Hematopoietic multipotent progenitor cell treated with erythropoietin and hydrocortisone succinate and interleukin-3 and kit ligand, for 6 days (in vitro differentiated cells): ENCODE measurements at regions not wholly inside any gene's neighbourhood (a gene's known extent, or its start where the extent isn't known, plus 50 kb on each side); places are given as distances from the start of the nearest gene placed in this dataset.
"Not testable (repeated sequence)": the region's sequence is repeated elsewhere in the genome, so short reads cannot be mapped to it uniquely, and the experiment has no call there.

Experiments used
- DNase-seq: peaks from one replicate; pipeline ENCODE4 v3.0.0-alpha.2; 2015

GRCh38 chr5:7105358-7105757 lies 290.6 kb upstream of the ADCY2 start:
- no peak for DNase-seq

DNA sequence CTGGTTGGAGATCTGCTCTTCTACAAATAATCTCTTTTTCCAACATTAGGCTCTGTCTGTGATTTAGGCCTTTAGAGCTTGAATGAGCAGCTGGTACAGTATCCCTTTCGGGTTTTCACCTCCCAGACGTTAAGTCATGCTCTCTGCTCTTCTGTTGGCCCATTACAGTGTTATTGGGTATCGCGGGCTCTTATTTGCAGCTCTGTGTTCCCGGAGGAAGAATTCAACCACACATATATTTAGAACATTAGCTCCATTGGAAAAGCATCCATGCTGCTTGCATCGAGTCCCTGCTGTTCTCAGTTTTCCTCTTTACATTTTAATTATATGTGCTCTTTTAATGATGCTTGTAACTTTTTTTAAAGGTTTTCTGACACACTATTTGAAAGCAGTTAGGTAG lies 278.0 kb upstream of the ADCY2 start:
- DNase-seq, result no peak

GRCh38 chr5:7131680-7132079 lies 264.3 kb upstream of the ADCY2 start:
- DNase-seq, result no peak

- no peak for DNase-seq
Observed at GRCh38 chr5:7146886-7147285, 249.1 kb upstream of the ADCY2 start.

DNA sequence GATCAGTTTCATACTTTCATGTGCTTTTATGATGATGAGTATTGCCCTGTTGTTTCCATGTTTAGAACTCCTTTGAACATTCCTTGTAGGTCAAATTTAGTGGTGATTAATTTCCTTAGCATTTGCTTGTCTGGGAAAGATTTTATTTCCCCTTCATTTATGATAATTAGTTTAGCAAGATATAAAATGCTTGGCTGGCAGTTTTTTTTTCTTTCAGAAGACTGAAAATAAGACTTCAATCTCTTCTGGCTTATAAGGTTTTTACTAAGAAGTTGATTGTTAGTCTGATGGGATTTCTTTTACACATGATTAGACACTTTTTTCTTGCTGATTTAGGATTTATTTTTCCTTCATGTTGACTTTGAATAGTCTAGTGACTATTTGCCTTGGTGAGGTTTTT lies 238.9 kb upstream of the ADCY2 start:
- DNase-seq, result no peak

DNA sequence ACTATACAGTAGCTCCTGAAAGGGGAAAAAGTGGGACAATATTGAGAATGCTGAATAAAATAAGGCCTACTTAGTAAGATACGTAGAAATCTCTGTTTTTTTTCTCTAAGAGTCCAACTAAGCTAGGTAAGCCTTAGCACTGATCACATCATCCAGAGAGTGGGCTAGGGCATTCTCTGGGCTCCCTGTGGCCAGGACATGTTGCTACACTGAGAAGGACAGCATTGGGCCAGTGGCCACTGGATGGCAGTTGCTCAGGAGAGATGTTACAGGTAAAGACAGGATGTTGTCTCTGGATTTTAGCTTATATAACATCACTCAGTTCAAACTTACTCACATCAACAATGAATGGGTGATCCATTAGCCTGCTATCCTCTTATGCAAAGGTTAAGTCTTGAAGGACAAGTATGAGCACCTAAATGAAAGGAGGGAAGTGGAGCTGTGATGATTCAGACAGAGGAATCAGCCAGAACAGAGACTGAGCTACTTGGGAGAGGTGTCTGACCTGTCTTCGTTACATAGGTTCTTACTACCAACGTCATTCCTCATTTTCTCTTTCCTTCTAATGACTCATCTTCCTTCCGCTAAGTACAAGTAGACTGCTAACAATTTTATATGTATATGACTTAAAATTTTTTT lies 226.6 kb upstream of the ADCY2 start:
- DNase-seq, result no peak

DNA sequence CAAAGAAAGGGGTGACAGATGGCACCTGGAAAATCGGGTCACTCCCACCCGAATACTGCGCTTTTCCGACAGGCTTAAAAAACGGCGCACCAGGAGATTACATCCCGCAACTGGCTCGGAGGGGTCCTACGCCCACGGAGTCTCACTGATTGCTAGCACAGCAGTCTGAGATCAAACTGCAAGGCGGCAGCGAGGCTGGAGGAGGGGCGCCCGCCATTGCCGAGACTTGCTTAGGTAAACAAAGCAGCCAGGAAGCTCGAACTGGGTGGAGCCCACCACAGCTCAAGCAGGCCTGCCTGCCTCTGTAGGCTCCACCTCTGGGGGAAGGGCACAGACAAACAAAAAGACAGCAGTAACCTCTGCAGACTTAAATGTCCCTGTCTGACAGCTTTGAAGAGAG lies 225.2 kb upstream of the ADCY2 start:
- DNase-seq, result not testable (repeated sequence)

GRCh38 chr5:7179364-7179763 lies 216.6 kb upstream of the ADCY2 start:
- no peak for DNase-seq

GRCh38 chr5:7181841-7182240 lies 214.1 kb upstream of the ADCY2 start:
- DNase-seq, result no peak

DNA sequence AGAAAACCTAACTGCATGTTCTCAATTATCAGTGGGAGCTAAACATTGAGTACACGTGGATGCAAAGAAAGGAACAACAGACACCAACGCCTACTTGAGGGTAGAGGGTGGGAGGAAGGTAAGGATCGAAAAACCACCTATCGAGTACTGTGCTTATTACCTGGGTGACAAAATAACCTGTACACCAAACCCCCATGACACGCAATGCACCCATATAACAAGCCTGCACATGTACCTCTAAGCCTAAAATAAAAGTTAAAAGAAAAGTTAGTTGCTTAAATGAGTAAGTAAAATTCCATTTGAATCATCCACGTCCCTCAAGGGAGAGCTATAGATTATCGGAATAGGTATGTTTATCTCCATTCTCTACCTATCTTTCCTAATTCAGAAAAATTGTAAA lies 210.2 kb upstream of the ADCY2 start:
- no peak for DNase-seq

- DNase-seq, result no peak
Observed at GRCh38 chr5:7186818-7187217, 209.1 kb upstream of the ADCY2 start.

DNA sequence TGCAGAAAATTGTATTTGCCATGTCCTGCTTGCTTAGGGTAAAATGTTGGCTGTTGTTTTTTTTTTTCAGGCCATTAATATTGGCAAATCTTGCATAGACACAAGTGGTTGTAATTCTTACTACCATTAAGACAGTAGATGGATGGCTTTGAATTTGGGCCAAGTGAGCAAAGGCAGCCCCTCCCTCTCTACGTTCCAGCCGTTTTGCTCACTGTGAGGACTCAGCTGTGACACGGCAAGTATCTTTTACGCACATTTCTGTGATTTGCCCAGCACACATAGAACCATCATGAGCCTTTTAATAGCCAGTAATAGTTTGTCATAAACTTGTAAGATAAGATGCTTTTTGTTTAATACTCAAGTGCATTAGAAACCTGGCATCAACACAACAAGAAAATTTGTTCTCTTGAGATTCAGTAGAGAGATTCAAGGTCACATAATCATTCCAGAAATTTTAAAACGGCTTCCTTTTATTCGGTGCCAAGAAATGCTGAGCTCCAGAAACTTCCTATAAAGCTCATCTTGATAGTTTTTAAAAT lies 205.2 kb upstream of the ADCY2 start:
- DNase-seq, result no peak

DNA sequence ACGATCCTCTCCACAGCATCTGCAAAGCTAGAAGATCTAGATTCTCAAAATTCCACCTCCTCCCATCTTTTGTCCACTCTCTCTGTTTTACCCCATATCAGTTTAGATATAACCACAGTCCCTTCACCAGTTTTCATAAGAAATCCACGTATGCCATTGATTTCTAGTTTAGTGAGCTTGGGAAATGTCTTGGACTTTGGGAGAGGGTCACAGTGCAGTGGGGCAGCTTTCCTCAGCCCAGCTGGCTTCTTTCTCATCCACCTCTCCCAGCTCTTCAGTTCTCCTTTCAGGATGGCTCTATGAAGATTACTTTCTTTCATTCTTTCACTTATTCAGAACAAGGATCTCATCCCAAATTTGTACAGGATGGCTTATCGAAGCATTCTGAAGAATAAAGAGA lies 203.9 kb upstream of the ADCY2 start:
- no peak for DNase-seq

DNA sequence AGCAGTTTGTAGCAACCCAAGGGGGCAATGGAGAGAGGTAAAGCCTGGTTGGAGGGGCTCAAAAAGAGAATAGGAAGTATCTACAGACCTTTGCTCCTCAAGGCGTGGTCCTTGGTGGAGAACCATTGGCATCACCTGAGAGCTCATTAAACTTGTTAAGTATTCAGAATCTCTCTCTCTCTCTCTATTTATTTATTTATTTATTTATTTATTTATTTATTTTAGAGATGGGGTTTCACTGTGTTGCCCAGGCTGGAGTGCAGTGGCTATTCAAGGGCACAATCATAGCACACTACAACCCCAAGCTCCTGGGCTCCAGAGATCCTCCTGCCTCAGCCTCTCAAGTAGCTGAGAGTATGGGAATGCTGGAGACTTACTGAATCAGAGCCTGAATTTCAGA lies 193.1 kb upstream of the ADCY2 start:
- no peak for DNase-seq

GRCh38 chr5:7207979-7208378 lies 188.0 kb upstream of the ADCY2 start:
- no peak for DNase-seq

DNA sequence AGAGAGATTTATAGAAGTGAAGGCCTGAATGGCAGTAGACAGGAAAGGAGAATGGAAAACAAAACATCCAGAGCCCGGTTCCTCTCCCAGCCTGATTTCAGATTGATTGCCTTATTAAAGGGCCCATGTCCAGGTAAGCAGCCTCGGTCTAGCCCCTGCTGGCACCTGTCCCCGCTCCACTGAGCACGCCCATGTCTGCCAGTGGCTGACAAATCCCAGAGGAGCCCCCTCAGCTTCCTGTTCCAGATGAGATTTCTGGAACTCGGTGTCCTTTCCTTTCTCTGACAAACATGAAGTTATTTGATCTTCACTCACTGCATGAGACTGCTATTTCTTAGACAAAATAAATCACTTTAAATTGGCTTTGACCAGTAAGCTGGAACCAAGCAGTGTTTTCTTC lies 187.0 kb upstream of the ADCY2 start:
- no peak for DNase-seq

DNA sequence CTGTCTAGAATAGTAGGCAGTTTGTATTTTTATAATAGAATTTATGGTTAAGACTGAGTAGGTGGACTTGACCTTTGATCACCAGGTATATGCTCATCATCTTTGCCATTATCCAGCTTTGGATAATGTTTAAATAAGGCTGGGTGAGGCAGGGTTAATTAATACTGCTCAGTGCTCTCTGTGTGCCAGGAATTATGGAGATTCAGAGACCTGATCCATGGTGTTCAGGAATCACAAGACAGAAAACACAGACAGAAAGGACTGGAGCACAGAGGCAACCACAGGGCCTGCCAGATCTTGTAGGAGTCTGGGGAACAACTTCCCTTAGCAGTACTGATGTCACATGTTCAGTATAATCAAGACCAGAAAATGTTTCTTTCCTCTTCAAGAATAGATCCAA lies 186.3 kb upstream of the ADCY2 start:
- DNase-seq, result no peak

- no peak for DNase-seq
Observed at GRCh38 chr5:7210549-7210948, 185.4 kb upstream of the ADCY2 start.

GRCh38 chr5:7213525-7213924 lies 182.4 kb upstream of the ADCY2 start:
- DNase-seq, result no peak

DNA sequence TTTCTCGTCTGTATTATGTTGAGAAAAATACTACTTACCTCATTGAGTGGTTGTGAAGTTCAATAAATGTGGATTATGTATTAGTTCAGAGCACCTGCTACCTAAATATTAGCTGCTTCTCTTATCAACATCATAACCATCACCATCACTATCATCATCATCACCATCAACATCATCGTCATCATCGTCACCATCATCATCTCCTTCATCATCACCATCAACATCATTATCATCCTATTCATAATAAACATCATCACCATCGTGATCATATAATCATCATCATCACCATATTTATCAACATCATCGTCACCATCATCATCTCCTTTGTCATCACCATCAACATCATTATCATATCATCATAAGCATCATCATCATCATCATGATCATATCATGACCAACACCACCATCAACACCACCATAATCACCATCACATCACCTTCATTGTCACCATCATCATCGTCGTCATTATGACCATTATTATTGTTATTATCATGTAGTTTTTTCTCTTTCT lies 181.0 kb upstream of the ADCY2 start:
- no peak for DNase-seq

DNA sequence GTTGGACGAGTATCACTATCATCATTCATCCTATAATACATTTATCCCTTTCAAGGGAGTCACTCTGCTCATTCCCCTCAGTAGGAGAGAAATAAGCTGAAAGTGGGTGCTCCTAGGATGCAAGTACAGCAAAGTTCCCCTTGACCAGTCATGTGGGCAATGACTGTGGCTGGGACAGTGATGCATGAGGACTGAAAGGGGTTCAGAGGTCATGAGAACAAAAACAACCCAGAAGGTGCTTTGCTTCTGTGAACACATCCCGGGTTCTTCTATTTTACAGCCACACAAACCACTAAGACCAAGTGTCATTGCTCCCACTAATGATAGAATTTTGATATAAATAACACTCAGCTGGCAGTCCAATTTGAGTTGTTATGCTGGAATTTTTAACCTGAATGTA lies 177.8 kb upstream of the ADCY2 start:
- DNase-seq, result no peak

- DNase-seq, result no peak
Observed at GRCh38 chr5:7220156-7220555, 175.8 kb upstream of the ADCY2 start.

GRCh38 chr5:7221041-7221440 lies 174.9 kb upstream of the ADCY2 start:
- no peak for DNase-seq

DNA sequence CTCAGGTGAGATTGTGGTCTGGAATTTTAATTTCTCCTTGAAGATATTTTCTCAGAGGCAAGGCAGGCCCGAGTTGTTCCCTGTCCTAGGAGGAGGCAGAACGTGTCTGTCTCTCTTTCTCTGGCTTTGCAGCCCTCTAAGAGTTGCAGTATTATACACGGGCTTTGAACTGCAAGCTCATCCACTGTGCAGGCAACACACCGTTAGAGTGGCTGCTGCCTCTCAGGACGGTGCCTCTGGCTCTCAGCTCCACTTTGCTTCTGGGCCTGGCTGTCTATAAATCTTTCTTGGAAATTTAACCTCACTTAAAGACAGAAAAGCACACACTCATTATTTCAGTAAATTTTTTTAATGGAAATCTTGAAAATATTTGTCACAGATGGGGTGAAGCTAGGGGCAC lies 170.1 kb upstream of the ADCY2 start:
- DNase-seq, result no peak

DNA sequence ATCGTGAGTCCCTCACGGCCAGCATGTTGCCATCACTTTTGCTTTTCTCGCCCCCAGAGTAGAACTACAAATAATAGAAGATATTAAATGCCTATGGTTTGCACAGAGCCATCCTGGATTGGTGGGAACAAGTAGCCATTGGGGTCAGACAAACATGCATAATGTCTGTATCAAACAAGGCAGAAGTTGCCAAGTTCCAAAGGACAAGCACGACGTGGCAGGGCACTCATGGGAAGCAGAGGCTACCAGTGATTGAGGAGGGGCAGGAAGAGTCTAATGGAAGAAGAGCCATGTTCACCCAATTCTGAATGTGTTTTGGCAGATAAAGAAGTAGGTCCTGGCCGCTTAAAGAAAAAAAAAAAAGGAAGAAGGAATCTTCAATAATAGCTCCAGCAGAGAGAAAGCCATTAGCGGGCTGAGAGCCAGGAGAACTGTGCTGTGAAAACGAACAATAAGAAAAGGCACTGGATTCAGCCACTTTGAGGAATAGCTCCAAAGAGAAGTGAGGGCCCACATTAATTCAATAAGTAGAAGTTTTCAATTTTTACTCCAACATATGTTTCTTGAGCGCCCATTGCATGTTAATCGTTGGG lies 153.7 kb upstream of the ADCY2 start:
- no peak for DNase-seq
